H1 (cell line): ENCODE measurements at regions not wholly inside any gene's neighbourhood (a gene's known extent, or its start where the extent isn't known, plus 50 kb on each side); places are given as distances from the start of the nearest gene placed in this dataset.

ENCODE experiments used
- HDAC2 ChIP-seq, 2 experiments: fragments of 300-600 bp in 1 of 2; sonication (generic) in 1 of 2; IDR thresholded peaks; 2 replicates each; pipeline ENCODE4 v1.6.1; 2011 to 2012; ENCODE audit warnings: low read depth in 2 of 2, low read length in 2 of 2, mild to moderate bottlenecking in 2 of 2, moderate library complexity in 2 of 2, borderline replicate concordance in 1 of 2, inconsistent platforms in 1 of 2
- POLR2A ChIP-seq, 2 experiments: IDR thresholded peaks; 1 replicate in 1 of 2; 2 replicates in 1 of 2; pipeline ENCODE4 v1.6.1; 2011; ENCODE audit warnings: low read depth in 2 of 2, low read length in 2 of 2, mild to moderate bottlenecking in 2 of 2; ENCODE audit errors: control extremely low read depth in 1 of 2
- POLR2AphosphoS5 ChIP-seq: IDR thresholded peaks from 2 replicates; pipeline ENCODE4 v1.6.1; 2011; ENCODE audit warnings: low read depth, low read length
- RAD21 ChIP-seq, 2 experiments: IDR thresholded peaks in 1 of 2; conservative IDR thresholded peaks in 1 of 2; 2 replicates each; pipeline ENCODE4 v1.6.1; 2011; ENCODE audit warnings: low read depth in 2 of 2, low read length in 2 of 2, improper control_type of control experiment in 1 of 2, inconsistent platforms in 1 of 2, mild to moderate bottlenecking in 1 of 2, moderate library complexity in 1 of 2
- SIRT6 ChIP-seq: IDR thresholded peaks from one replicate; pipeline ENCODE4 v1.7.1; 2012; ENCODE audit warnings: low read length, inconsistent platforms
- TF ChIP-seq, protein P1 (sequence below), 3 experiments: IDR thresholded peaks; 1 replicate in 2 of 3; 2 replicates in 1 of 3; pipeline versions ENCODE4 v1.5.1 to v1.6.1; 2011; ENCODE audit warnings: low read length in 3 of 3, mild to moderate bottlenecking in 3 of 3, inconsistent platforms in 2 of 3, low read depth in 1 of 3, moderate library complexity in 1 of 3; ENCODE audit not compliant: insufficient read depth in 1 of 3; ENCODE audit errors: control extremely low read depth in 1 of 3

- TF ChIP-seq, protein P1, sequence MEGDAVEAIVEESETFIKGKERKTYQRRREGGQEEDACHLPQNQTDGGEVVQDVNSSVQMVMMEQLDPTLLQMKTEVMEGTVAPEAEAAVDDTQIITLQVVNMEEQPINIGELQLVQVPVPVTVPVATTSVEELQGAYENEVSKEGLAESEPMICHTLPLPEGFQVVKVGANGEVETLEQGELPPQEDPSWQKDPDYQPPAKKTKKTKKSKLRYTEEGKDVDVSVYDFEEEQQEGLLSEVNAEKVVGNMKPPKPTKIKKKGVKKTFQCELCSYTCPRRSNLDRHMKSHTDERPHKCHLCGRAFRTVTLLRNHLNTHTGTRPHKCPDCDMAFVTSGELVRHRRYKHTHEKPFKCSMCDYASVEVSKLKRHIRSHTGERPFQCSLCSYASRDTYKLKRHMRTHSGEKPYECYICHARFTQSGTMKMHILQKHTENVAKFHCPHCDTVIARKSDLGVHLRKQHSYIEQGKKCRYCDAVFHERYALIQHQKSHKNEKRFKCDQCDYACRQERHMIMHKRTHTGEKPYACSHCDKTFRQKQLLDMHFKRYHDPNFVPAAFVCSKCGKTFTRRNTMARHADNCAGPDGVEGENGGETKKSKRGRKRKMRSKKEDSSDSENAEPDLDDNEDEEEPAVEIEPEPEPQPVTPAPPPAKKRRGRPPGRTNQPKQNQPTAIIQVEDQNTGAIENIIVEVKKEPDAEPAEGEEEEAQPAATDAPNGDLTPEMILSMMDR (IDR thresholded peaks at IDR 0.05; ENCODE audit: control extremely low read depth in 1 of 3, insufficient read depth in 1 of 3, low read depth in 1 of 3, low read length in 3 of 3) = no peak
- TF ChIP-seq POLR2A (IDR thresholded peaks at IDR 0.05; ENCODE audit: control extremely low read depth in 1 of 2, low read depth in 2 of 2, low read length in 2 of 2) = no peak
- TF ChIP-seq POLR2AphosphoS5 = no peak
- TF ChIP-seq SIRT6 = no peak
- no peak for TF ChIP-seq HDAC2 (IDR thresholded peaks at IDR 0.05; ENCODE audit: borderline replicate concordance in 1 of 2, low read depth in 2 of 2, low read length in 2 of 2)
- no peak for TF ChIP-seq RAD21 (IDR thresholded peaks at IDR 0.05 in 1 of 2, conservative IDR thresholded peaks at IDR 0.05 in 1 of 2; ENCODE audit: low read depth in 2 of 2, low read length in 2 of 2)
Measured at GRCh38 chr22:47775686-47776085, 1013.2 kb downstream of the TBC1D22A start.
